GM21529 (cell line): ENCODE measurements at regions not wholly inside any gene's neighbourhood (a gene's known extent, or its start where the extent isn't known, plus 50 kb on each side); places are given as distances from the start of the nearest gene placed in this dataset.

Experiments
- ATAC-seq: cut with Tn5 transposase; IDR thresholded peaks from one replicate; pipeline ENCODE4 v1.9.1; 2021; ENCODE audit not compliant: unreplicated experiment

DNA sequence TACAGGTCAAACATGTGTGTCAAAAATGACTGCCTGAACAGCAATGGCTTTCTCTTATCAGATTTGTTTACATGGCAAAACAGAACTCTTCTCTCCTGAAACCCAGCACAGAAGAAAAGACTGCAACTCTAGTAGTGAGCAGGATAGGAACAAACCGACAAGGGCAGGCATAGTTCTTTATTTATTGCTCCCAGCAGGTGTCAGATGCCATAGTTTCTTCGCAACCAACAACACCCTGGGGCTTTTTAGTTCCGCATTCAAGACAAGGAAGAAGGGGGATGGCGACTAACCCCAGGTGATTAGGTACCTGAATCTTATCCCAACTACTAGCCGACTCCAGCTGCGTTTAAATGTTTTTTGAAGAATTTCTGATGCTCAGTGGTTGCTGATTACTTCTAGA, 367.5 kb upstream of the FIGN start:
- ATAC-seq, result no peak

DNA sequence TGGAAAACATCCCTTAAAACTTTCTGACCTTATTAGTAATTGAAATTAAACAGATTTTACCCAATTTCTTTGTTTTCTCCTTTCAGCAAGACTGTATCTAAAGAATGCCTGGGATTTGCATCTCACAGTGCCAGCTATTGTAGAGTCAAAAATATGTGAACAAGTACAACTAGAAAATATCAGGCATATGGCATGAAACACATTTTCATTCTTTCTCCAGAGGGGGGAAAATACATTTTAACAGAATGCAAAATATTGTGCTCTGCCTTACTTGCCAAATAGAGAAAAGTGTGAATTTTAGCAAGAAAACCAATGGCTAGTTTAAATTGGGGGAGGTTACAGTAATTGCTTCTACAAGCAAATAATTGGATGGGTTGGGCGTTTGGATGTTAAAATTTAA, 366.6 kb upstream of the FIGN start:
- ATAC-seq, result no peak

DNA sequence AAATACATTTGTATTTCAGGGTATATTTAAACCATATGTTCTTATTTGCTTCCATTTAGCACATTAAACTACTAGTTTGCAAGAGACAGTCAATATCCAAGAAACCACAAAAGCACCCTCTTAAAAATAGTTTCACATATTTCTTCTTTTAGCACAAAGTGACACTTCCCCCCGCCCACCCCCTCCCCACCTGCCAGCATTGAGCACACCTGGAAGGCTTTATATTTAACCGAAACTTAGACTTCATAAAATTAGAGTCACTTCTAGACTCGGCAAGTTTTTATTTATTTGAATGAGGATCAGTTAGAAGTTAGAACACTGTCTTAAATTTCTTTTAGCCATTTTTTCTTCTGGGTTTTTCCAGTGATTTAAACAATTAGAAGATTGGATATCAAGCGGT, 355.9 kb upstream of the FIGN start:
- no peak for ATAC-seq

DNA sequence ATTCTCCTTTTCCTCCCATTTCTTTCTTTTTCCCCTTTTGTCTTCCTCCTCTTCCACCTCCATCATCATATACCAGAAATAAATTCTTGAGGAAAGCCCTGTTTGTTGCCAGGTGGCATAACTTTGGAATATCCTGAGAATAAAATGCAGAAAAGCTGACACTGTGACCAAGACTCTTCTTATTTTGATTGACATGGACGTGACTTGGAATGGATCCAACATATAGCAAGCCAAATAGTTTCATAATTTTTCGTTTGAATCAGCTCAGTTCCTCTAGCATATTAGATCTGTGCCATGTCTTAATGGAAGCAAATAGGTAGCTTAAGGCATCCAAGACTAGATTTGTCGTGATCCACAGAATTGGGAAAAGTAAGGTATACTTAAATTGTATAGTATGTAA, 354.7 kb upstream of the FIGN start:
- no peak for ATAC-seq

DNA sequence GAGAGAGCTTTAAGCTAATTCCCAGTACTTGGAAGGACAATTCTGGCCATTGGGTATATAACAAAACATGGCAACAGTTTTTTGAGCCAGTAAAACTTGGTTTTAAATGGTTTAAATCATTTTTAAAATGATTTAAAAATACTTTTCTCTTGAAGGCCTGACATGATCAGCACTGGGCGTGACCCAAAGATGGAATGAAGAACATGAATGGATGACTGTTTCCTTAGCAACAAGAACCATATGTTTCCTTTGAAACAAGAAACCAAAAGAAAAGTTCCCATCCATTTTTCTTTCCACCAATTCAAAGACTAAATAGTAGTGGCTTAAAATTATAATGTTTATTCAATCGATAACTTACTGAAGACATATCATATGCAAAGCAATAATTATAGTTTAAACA, 348.3 kb upstream of the FIGN start:
- no peak for ATAC-seq

DNA sequence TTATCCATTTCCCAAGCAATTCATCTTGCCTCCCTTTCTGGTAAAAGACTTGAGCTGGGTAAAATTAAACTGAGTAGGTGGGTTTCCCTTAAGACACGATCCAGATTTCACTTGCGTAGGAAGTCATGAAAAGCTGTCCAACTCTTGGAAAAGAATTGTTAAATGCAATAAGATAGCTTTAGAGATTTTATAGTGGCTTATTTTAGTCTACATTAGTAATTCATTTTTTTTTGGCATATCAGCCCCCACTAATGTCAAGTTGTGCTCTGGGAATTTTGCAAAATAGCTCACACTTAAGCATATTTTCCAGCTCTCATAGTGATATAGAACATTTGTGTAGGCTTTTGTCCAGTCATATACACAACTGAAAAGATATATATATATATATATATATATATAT, 344.7 kb upstream of the FIGN start:
- ATAC-seq, result no peak

DNA sequence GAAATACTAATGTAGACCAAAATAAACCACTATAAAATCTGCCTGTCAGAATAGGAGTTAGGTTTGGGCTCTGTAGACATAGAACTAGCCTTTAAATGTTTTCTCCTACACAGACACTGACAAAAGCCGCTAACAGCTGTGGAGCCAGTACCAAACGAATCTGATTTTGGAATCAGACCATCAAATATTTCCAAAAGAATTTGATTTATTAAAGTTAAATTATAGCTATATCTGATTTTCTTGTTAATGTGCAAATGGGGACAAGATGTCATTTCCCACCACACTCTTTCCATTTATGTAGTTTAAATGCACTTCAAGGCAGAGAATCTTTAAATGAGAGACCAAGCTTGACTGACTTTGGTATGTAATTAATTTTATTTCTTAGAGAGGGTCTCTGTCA, 343.4 kb upstream of the FIGN start:
- ATAC-seq, result no peak

DNA sequence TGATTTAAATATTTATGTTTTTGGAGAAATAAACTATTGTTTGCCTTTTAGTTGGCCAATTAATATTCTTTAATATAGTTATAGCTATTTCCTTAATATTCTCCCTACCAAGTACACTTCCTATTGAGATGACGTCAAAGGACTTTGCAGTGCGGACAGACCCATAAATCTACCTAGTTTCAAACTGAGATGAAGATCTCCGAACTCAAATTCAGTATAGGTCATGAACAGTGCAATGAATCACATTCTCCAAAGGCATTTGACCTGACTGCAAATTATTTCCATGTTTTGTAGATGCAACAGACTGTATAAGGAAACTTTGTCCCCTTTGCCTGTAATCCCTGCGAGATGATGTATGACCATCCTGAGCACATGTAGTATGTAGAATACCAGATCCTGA, 342.6 kb upstream of the FIGN start:
- no peak for ATAC-seq

DNA sequence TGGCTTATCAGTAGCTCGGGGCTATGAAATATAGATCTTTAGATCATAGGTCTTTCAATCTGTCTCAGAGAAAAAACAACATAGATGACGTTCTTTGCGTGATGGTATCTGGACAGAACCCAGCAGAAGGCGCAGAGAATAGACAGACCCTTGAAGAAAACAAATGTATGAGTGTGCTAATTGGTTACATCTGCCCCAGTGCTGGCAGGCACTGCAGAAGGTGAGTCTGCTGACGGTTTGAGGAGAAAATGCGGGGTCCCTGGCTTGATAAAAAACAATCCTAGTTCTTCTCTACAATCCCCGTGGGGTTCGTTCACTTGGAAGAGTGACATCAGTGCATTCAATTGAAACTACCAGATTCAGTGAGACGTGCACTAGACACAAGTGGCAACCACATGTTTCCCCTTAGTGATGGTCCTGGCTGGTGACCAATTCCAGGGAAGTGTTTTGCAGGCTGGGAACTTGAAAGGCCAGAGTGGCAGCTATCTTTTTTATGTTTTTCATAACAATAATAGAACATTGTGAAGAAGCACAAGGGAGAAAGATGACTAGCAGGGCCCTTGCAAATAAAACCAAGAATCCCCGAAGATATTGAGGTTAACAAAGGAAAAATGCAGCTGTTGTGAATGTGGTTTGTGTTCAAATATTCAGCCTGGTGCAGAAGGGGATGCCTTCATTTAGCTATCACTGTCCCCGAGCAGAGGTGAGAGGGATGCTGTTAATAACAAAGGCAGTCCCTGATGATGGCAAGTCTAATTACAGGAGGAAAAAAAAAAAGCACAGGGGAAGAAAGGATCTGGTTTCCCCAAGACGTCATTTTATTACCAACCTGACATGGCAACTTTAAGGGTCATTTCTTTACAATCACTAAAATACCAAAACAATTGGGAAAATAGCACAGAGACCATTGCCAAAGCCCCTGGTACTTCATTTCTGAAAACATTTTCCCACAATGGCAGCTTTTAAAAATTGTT, 337.6 kb upstream of the FIGN start:
- ATAC-seq, result no peak

DNA sequence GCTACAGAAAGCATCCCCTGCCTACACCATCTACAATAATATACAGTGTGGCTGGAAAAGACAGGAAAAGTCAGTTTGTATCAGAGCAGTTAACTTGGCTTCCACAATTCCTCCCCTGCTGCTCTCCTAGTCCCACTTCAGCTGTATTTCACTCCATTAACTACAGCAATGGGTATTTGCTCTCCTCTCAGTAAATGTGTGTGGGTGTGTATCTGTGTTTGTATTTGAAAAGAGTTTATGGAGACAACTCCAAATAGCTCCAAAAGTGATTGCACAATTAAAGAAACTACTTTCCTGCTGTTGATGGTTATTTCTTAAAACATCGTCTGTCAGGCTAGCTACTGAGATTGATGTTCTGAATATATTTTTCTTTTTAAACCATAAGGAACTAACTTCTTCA, 333.7 kb upstream of the FIGN start:
- no peak for ATAC-seq

DNA sequence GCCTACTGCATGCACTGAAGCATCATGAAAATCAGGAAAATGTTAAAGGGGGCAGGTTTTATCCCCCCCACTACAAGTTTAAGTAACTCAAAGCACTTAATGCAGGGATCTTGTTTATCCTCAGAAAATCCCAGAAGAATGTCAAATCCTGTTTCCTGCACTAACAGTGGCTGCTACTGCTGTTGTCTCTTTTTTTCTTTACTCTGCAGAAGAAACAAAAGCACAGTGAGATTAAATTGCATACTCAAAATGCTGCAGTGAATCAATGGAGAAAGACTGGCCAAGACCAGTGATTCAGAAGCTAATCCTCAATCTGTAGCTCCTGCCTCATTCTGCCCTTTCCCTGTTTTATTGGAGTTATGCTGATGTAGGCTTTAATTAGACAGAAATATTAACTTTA, 332.3 kb upstream of the FIGN start:
- ATAC-seq, result no peak

DNA sequence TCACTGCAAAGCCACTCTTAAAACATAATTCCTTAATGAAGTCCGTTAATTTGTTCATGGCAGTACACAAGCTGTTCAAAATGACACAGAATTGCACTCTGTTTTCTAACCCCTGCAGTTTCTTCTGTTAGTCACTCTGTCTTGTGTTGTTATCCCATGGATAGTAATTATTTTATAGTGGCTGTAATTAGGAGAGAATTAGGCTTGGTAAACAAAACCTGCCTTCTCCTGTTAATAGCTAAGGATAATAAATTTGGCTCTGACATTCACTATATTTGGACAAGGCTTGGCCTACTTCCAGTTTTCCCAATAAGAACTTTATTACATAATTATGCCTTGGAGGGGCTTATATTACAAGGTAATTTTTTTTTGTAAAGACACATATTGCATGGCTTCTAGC, 330.3 kb upstream of the FIGN start:
- no peak for ATAC-seq

DNA sequence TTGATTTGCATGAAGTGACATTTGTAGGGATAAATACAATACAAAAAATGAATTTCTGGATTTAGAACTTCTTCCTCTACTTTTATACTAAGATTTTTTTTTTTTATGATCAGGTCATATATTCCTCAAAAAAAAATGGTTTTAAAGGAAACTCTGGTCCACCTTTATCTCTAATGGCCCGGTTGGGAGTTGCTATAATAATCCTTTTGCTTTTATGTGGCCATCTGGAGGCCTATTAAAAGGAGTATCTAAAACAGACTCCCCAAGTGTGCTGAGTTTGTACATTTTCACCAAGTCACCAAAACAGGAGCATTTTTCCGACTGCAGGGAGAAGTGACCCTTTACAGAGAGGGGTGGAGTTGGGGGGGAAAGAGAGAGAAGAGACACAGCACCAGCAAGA, 329.2 kb upstream of the FIGN start:
- no peak for ATAC-seq

DNA sequence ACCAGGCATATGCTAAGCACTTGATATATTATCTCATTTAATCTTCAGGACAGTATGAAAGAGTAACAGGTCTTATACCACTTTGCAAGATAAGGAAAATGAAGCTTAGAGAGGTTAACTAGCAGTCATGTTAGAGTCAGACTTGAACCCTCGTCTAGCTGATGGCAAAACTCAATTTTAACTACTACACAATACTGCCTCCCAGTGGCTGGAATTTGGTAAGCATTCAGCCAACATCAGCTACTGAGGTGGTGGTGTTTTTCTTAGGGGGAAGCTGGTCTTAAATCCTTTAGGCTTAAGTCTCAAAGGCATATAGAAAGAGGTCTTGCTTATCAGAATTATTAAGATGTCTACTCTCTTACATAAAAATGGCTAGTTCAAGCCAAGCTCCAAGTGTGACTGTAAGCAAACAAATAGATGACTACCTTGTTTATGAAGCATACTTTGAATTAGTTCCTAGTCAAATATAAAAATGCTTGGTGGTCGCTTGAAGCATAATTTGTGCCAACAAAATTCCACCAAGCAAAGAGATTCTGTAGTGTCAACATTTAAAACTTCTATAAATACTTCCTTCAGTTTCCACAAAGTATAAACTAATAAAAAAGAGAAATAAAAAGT, 325.4 kb upstream of the FIGN start:
- ATAC-seq, result peak; percentile 84

DNA sequence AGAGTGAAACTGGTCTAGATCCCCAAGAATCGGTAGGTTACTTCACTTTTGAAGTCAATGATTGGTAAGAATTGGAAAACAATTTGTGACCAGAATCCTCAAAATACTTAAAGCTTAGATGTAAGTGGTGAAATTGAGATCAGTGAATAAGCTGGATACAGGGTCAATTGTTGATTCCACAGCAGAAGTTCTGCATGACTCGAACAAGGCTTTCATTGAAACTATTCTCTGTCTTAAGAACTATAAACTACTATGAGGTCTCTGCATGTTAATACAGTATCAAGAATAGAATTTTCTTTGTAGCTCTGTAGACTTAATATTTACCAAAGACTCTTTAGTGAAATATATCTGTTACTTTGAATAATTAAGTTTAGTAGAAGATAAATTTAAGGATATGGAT, 324.2 kb upstream of the FIGN start:
- ATAC-seq, result no peak

DNA sequence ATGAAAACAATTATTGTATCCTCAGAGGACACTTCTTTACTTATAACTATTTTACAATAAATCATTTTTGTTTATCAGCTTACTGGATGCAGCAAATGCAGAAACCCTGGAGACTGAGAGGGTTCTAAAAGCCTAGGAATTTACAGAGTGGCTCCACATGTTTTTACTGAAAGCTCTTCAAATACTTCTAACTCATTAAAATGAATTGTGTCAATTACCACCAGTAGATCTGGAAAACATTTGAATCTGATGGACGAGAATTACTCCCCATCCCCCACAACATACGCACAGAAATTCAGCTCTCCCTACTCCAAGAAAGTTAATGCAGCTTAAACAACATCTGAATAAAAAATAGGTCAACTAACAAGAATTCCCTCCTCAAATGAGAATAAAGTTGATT, 319.8 kb upstream of the FIGN start:
- ATAC-seq, result no peak

DNA sequence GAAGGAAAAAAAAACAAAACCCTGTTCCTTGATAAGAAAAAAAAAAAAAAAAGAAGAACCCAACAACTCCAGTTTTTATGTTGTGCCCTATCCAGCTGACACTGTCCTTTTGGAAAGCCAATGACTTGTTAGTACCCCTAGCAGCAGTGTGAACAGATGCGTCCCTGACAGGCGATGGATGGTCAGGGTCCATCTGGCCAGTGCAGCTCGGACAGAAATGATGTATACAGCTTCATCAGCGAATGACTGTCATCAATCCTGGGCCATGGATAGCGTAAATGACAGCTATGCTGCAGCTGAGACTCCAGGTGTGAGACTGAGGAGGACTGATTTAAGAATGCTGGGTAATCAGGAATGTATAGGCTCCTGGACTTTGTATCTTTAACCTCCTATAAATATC, 318.8 kb upstream of the FIGN start:
- ATAC-seq, result no peak

DNA sequence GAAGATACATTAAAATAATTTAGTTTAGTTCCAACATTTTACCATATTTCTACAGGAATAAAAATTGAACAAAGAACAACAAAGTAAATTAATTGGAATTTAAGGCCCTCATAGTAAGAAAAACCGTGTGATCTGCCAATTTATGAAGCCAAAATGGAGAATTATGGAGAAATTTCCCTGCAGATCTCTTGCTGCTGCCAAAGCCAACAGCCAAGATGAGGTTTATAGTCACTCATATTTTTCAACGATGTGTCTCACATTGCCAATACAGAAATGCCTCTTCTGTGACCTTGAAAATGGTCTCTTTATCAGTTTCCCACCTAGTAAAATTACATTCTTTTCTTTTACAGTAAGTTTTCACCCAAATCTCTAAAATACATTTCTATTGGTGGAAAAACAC, 317.2 kb upstream of the FIGN start:
- no peak for ATAC-seq

DNA sequence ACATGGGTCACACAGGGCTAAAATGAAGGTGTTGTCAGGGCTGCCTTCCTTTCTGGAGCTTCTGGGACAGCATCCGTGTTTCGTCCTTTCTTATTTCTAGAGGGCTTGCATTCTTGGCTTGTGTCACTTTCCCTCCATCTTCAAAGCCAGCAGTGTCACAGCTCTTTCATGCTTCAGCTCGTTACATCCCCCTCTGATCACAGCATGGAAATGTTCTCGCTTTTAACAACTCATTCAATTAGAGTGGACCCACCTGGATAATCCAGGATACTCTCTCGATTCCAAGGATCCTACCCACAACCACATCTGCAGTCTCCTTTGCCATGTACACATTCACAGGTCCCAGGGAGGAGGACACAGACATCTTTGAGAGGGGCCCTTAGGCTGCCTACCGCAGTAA, 316.2 kb upstream of the FIGN start:
- ATAC-seq, result no peak

DNA sequence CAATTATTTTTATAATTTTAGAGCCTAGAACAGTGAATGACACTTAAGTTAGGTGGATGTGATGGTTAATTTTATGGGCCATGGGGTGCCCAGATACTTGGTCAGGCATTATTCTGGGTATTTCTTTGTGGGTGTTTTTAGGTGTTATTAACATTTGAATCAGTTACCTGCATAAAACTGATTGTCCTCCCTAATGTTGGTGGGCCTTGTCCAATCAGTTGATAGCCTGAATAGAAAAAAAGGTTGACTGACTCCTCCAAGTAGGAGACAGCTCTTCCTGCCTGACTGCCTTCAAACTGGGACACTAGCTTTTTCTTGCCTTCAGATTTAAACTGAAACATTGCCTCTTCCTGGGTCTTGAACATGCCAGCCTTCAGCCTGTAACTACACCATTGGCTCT, 312.9 kb upstream of the FIGN start:
- ATAC-seq, result no peak

DNA sequence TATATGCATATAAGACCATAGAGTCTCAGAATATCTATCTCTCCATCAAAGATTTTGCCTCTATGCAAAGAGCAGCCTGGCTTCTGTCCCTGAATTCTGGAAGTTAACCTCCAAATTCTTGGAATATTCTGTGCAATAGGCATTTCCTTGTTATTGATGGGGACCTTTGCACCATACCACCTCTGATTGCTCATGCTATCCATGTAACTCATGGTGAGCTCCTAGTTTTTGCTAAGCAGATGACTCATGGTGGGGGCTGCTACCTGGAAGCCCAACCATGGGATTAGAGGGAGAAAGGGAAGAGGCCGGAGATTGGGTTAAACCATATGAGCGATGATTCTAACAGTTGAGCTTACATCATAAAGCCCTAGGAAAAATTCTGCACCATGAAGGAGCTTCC, 310.2 kb upstream of the FIGN start:
- no peak for ATAC-seq

DNA sequence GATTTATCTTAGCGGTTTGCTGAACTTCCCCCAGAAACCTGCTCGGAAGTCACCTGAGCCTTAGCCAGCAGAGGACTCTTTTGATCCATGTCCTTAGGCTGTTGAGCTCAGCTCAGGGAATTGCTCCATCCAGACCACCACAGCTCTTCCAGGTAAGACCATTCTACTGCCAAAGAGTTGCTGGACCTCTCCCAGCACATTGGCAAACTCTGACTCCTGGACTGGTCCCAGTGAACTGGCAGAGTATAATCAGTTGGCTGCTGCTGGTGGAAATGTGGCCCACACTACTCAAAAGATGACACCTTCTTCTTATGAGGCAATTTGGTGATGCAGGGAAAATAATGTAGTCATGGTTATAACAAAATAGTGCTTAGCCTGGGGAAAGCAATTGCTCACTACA, 308.8 kb upstream of the FIGN start:
- no peak for ATAC-seq

DNA sequence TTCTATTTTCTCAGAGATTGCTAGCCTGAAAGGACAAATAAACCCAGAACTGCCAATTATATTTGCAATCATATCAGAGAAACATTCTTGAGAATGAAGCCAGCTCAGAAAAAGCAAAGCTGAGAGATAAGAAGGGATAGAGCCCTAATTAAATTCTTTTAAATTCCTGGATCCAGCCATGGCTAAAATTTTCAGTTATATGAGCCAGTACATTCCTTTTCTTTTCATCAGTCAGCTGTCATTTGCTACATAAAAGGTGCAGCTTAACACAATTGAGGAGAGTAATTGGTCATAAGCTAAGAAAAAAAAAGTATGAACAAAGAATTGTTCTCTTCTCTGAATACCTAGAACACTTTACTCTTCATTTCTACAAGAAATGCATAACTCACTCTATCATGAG, 303.5 kb upstream of the FIGN start:
- ATAC-seq, result no peak
